ENCODE measurements at regions not wholly inside any gene's neighbourhood (a gene's known extent, or its start where the extent isn't known, plus 50 kb on each side); places are given as distances from the start of the nearest gene placed in this dataset.

- no peak for DNase-seq (ENCODE audit: low spot score, unreplicated experiment)
- Mint-ChIP-seq H3K36me3 (ENCODE audit: insufficient read depth) (no peaks in the 10 kb centered on the region), H3K27ac (no peak overlapping the region), H3K9me3 (ENCODE audit: low read depth) (no peaks in the 10 kb centered on the region), H3K27me3 (no peaks in the 10 kb centered on the region), H3K4me3 (ENCODE audit: low read depth) (no peak overlapping the region), H3K4me1 (ENCODE audit: low read depth) (peaks cover 4% of the 10 kb centered on the region)
- TF ChIP-seq CTCF (IDR thresholded peaks at IDR 0.05; ENCODE audit: unreplicated experiment), result no peak
These were observed 241.3 kb upstream of the CXorf66 start for GRCh38 chrX:140206657-140207056.

GRCh38 chrX:140190441-140191108 lies 225.3 kb upstream of the CXorf66 start:
- no peaks in the 10 kb centered on the region for H3K27me3 Mint-ChIP-seq
- no peaks in the 10 kb centered on the region for H3K36me3 Mint-ChIP-seq (ENCODE audit: insufficient read depth)
- TF ChIP-seq CTCF (IDR thresholded peaks at IDR 0.05; ENCODE audit: unreplicated experiment), result no peak
- no peak overlapping the region for H3K4me3 Mint-ChIP-seq (ENCODE audit: low read depth)
- H3K4me1 Mint-ChIP-seq (ENCODE audit: low read depth), result peaks cover 46% of the 10 kb centered on the region
- H3K9me3 Mint-ChIP-seq (ENCODE audit: low read depth), result no peaks in the 10 kb centered on the region
- DNase-seq (ENCODE audit: low spot score, unreplicated experiment), result no peak
- peak overlapping the region; percentile 71 for H3K27ac Mint-ChIP-seq

- no peaks in the 10 kb centered on the region for H3K9me3 Mint-ChIP-seq (ENCODE audit: low read depth)
- no peak overlapping the region for H3K4me3 Mint-ChIP-seq (ENCODE audit: low read depth)
- no peak for DNase-seq (ENCODE audit: low spot score, unreplicated experiment)
- H3K27ac Mint-ChIP-seq, result no peak overlapping the region
- peaks cover 8% of the 10 kb centered on the region for H3K4me1 Mint-ChIP-seq (ENCODE audit: low read depth)
- no peaks in the 10 kb centered on the region for H3K27me3 Mint-ChIP-seq
- no peak for TF ChIP-seq CTCF (IDR thresholded peaks at IDR 0.05; ENCODE audit: unreplicated experiment)
- no peaks in the 10 kb centered on the region for H3K36me3 Mint-ChIP-seq (ENCODE audit: insufficient read depth)
These were observed 215.3 kb upstream of the CXorf66 start for GRCh38 chrX:140180585-140180984.

GRCh38 chrX:140177821-140178220 lies 212.5 kb upstream of the CXorf66 start:
- DNase-seq (ENCODE audit: low spot score, unreplicated experiment), result no peak
- peaks cover 8% of the 10 kb centered on the region for H3K4me1 Mint-ChIP-seq (ENCODE audit: low read depth)

GRCh38 chrX:140172401-140172800 lies 207.1 kb upstream of the CXorf66 start:
- Mint-ChIP-seq H3K27ac (no peak overlapping the region), H3K4me3 (ENCODE audit: low read depth) (no peak overlapping the region), H3K36me3 (ENCODE audit: insufficient read depth) (peaks cover 3% of the 10 kb centered on the region), H3K9me3 (ENCODE audit: low read depth) (peaks cover 7% of the 10 kb centered on the region), H3K4me1 (ENCODE audit: low read depth) (peaks cover 4% of the 10 kb centered on the region), H3K27me3 (no peaks in the 10 kb centered on the region)
- no peak for TF ChIP-seq CTCF (IDR thresholded peaks at IDR 0.05; ENCODE audit: unreplicated experiment)
- DNase-seq (ENCODE audit: low spot score, unreplicated experiment), result no peak

More at GRCh38 chrX:140177821-140178220, 212.5 kb upstream of the CXorf66 start:
- Mint-ChIP-seq H3K36me3 (ENCODE audit: insufficient read depth) (no peaks in the 10 kb centered on the region), H3K4me3 (ENCODE audit: low read depth) (no peak overlapping the region), H3K27me3 (no peaks in the 10 kb centered on the region), H3K9me3 (ENCODE audit: low read depth) (no peaks in the 10 kb centered on the region), H3K27ac (no peak overlapping the region)
- TF ChIP-seq CTCF (IDR thresholded peaks at IDR 0.05; ENCODE audit: unreplicated experiment), result no peak
